ENCODE measurements at regions not wholly inside any gene's neighbourhood (a gene's known extent, or its start where the extent isn't known, plus 50 kb on each side); places are given as distances from the start of the nearest gene placed in this dataset.

- TF ChIP-seq CTCF (conservative IDR thresholded peaks at IDR 0.05; ENCODE audit: low read depth, low read length) (no peak), CEBPB (IDR thresholded peaks at IDR 0.05; ENCODE audit: low read depth, low read length) (no peak), MXI1 (IDR thresholded peaks at IDR 0.05; ENCODE audit: borderline replicate concordance, low read depth, low read length) (no peak), RCOR1 (IDR thresholded peaks at IDR 0.05; ENCODE audit: insufficient replicate concordance, low read length) (no peak), POLR2A (IDR thresholded peaks at IDR 0.05; ENCODE audit: low read depth, low read length) (no peak), RFX5 (IDR thresholded peaks at IDR 0.05; ENCODE audit: low read depth, low read length) (no peak)
Measured at GRCh38 chr1:232422098-232422497, 207.8 kb downstream of the SIPA1L2 start.

Data from IMR-90 (cell line).